ENCODE measurements at regions not wholly inside any gene's neighbourhood (a gene's known extent, or its start where the extent isn't known, plus 50 kb on each side); places are given as distances from the start of the nearest gene placed in this dataset.
"Not testable (repeated sequence)": the region's sequence is repeated elsewhere in the genome, so short reads cannot be mapped to it uniquely, and the experiment has no call there.

GRCh38 chr13:80742033-80742432, 401.1 kb upstream of the SPRY2 start:
- DNase-seq (ENCODE audit: low read depth in 2 of 2): no peak

GRCh38 chr13:80740071-80740470, 399.1 kb upstream of the SPRY2 start:
- DNase-seq (ENCODE audit: low read depth in 2 of 2): no peak

- DNase-seq (ENCODE audit: low read depth in 2 of 2): no peak
Measured at GRCh38 chr13:80737513-80737912, 396.6 kb upstream of the SPRY2 start.

GRCh38 chr13:80727321-80727975, 386.5 kb upstream of the SPRY2 start:
- DNase-seq (ENCODE audit: low read depth in 2 of 2): no peak

- no peak for DNase-seq (ENCODE audit: low read depth in 2 of 2)
Measured at GRCh38 chr13:80726868-80727267, 385.9 kb upstream of the SPRY2 start.

- DNase-seq (ENCODE audit: low read depth in 2 of 2): no peak
Measured at GRCh38 chr13:80721689-80722088, 380.8 kb upstream of the SPRY2 start.

- DNase-seq (ENCODE audit: low read depth in 2 of 2): no peak
Measured at GRCh38 chr13:80718970-80719369, 378.0 kb upstream of the SPRY2 start.

- no peak for DNase-seq (ENCODE audit: low read depth in 2 of 2)
Measured at GRCh38 chr13:80717776-80718175, 376.9 kb upstream of the SPRY2 start.

GRCh38 chr13:80716610-80717081, 375.7 kb upstream of the SPRY2 start:
- no peak for DNase-seq (ENCODE audit: low read depth in 2 of 2)

- DNase-seq (ENCODE audit: low read depth in 2 of 2): no peak
Measured at GRCh38 chr13:80712026-80712425, 371.1 kb upstream of the SPRY2 start.

- no peak for DNase-seq (ENCODE audit: low read depth in 2 of 2)
Measured at GRCh38 chr13:80708791-80709190, 367.9 kb upstream of the SPRY2 start.

- no peak for DNase-seq (ENCODE audit: low read depth in 2 of 2)
Measured at GRCh38 chr13:80707000-80707983, 366.4 kb upstream of the SPRY2 start.

- no peak for DNase-seq (ENCODE audit: low read depth in 2 of 2)
Measured at GRCh38 chr13:80706164-80706471, 365.2 kb upstream of the SPRY2 start.

GRCh38 chr13:80705371-80706163, 364.6 kb upstream of the SPRY2 start:
- DNase-seq (ENCODE audit: low read depth in 2 of 2): no peak

GRCh38 chr13:80704369-80704768, 363.4 kb upstream of the SPRY2 start:
- no peak for DNase-seq (ENCODE audit: low read depth in 2 of 2)

- DNase-seq (ENCODE audit: low read depth in 2 of 2): no peak
Measured at GRCh38 chr13:80695841-80696240, 354.9 kb upstream of the SPRY2 start.

GRCh38 chr13:80691814-80692213, 350.9 kb upstream of the SPRY2 start:
- not testable (repeated sequence) for DNase-seq (ENCODE audit: low read depth in 2 of 2)

- no peak for DNase-seq (ENCODE audit: low read depth in 2 of 2)
Measured at GRCh38 chr13:80690208-80690607, 349.3 kb upstream of the SPRY2 start.

- no peak for DNase-seq (ENCODE audit: low read depth in 2 of 2)
Measured at GRCh38 chr13:80688593-80688992, 347.7 kb upstream of the SPRY2 start.

- no peak for DNase-seq (ENCODE audit: low read depth in 2 of 2)
Measured at GRCh38 chr13:80685942-80686341, 345.0 kb upstream of the SPRY2 start.

GRCh38 chr13:80684217-80684991, 343.5 kb upstream of the SPRY2 start:
- DNase-seq (ENCODE audit: low read depth in 2 of 2): no peak
